Mesenchymal stem cell (in vitro differentiated cells and primary cell): ENCODE measurements at regions not wholly inside any gene's neighbourhood (a gene's known extent, or its start where the extent isn't known, plus 50 kb on each side); places are given as distances from the start of the nearest gene placed in this dataset.
A peak's percentile ranks its signal among the peaks of the same experiment; 100 is the strongest.

Experiments
- DNase-seq: peaks from one replicate; pipeline ENCODE4 v3.0.0-alpha.2; 2013
- H2AFZ ChIP-seq: one replicate; pipeline ENCODE4 v1.6.1; 2013; ENCODE audit warnings: low read depth, mild to moderate bottlenecking, control low read depth, inconsistent platforms, low read length, moderate library complexity
- H2AK5ac ChIP-seq: 2 replicates; pipeline ENCODE4 v1.6.1; 2013; ENCODE audit warnings: low read length, moderate library complexity, mild to moderate bottlenecking, inconsistent platforms; ENCODE audit not compliant: severe bottlenecking
- H2BK120ac ChIP-seq: one replicate; pipeline ENCODE4 v1.6.1; 2013; ENCODE audit warnings: low read depth, mild to moderate bottlenecking, inconsistent platforms, low read length, moderate library complexity
- H2BK12ac ChIP-seq, 2 experiments: one replicate each; pipeline ENCODE4 v1.6.1; 2013; ENCODE audit warnings: inconsistent platforms in 2 of 2, low read length in 2 of 2, mild to moderate bottlenecking in 2 of 2, moderate library complexity in 2 of 2, control low read depth in 1 of 2
- H2BK15ac ChIP-seq: one replicate; pipeline ENCODE4 v1.6.1; 2013; ENCODE audit warnings: mild to moderate bottlenecking, low read depth, inconsistent platforms; ENCODE audit not compliant: poor library complexity, severe bottlenecking
- H2BK5ac ChIP-seq: 2 replicates; pipeline ENCODE4 v1.6.1; 2013; ENCODE audit warnings: low read depth, mild to moderate bottlenecking, low read length, control low read depth, inconsistent platforms; ENCODE audit not compliant: poor library complexity, severe bottlenecking
- H3K14ac ChIP-seq, 2 experiments: one replicate each; pipeline ENCODE4 v1.6.1; 2013; ENCODE audit warnings: inconsistent platforms in 2 of 2, low read length in 2 of 2, control low read depth in 1 of 2, mild to moderate bottlenecking in 1 of 2, moderate library complexity in 1 of 2
- H3K18ac ChIP-seq, 2 experiments: one replicate each; pipeline ENCODE4 v1.6.1; 2013; ENCODE audit warnings: inconsistent platforms in 2 of 2, low read length in 2 of 2, control low read depth in 1 of 2, low read depth in 1 of 2, mild to moderate bottlenecking in 1 of 2
- H3K23ac ChIP-seq, 2 experiments: one replicate each; pipeline ENCODE4 v1.6.1; 2013; ENCODE audit warnings: inconsistent platforms in 2 of 2, low read length in 2 of 2, mild to moderate bottlenecking in 2 of 2, moderate library complexity in 2 of 2, control low read depth in 1 of 2
- H3K27ac ChIP-seq: 2 replicates; pipeline ENCODE4 v1.5.1; 2013; ENCODE audit warnings: mild to moderate bottlenecking, moderate library complexity, low read length, control low read depth, inconsistent platforms; ENCODE audit not compliant: poor library complexity, severe bottlenecking
- H3K27me3 ChIP-seq, 2 experiments: 2 replicates each; pipeline versions ENCODE4 v1.6.1 to v1.7.0; 2013; ENCODE audit warnings: low read length in 2 of 2, mild to moderate bottlenecking in 2 of 2, moderate library complexity in 2 of 2, control low read depth in 1 of 2, inconsistent platforms in 1 of 2; ENCODE audit not compliant: control insufficient read depth in 1 of 2, insufficient read depth in 1 of 2
- H3K36me3 ChIP-seq, 2 experiments: 2 replicates each; pipeline versions ENCODE4 v1.6.1 to v1.7.0; 2013; ENCODE audit warnings: low read length in 2 of 2, control low read depth in 1 of 2, inconsistent platforms in 1 of 2, low read depth in 1 of 2, mild to moderate bottlenecking in 1 of 2; ENCODE audit not compliant: insufficient read depth in 2 of 2, control insufficient read depth in 1 of 2
- H3K4ac ChIP-seq, 2 experiments: one replicate each; pipeline ENCODE4 v1.6.1; 2013; ENCODE audit warnings: inconsistent platforms in 2 of 2, low read length in 2 of 2, mild to moderate bottlenecking in 2 of 2, moderate library complexity in 2 of 2, control low read depth in 1 of 2, low read depth in 1 of 2
- H3K4me1 ChIP-seq: 2 replicates; pipeline ENCODE4 v1.6.1; 2013; ENCODE audit warnings: low read depth, low read length, control low read depth; ENCODE audit not compliant: control insufficient read depth, insufficient read depth
- H3K4me2 ChIP-seq: 2 replicates; pipeline ENCODE4 v1.6.1; 2013; ENCODE audit warnings: low read length, mild to moderate bottlenecking, inconsistent platforms; ENCODE audit not compliant: poor library complexity, severe bottlenecking
- H3K4me3 ChIP-seq, 2 experiments: 2 replicates each; pipeline versions ENCODE4 v1.5.1 to v1.7.0; 2013; ENCODE audit warnings: low read length in 2 of 2, mild to moderate bottlenecking in 2 of 2, control low read depth in 1 of 2, low read depth in 1 of 2; ENCODE audit not compliant: insufficient read depth in 1 of 2
- H3K79me1 ChIP-seq: replicated peaks from 2 replicates; pipeline ENCODE4 v1.6.1; 2013; ENCODE audit warnings: mild to moderate bottlenecking, control low read depth, low read length, inconsistent platforms; ENCODE audit not compliant: poor library complexity, severe bottlenecking
- H3K9ac ChIP-seq: 2 replicates; pipeline ENCODE4 v1.7.0; 2013; ENCODE audit warnings: mild to moderate bottlenecking, low read length, moderate library complexity
- H3K9me3 ChIP-seq: 2 replicates; pipeline ENCODE4 v1.7.0; 2013; ENCODE audit warnings: mild to moderate bottlenecking, low read length; ENCODE audit not compliant: control insufficient read depth
- H4K8ac ChIP-seq: one replicate; pipeline ENCODE4 v1.6.1; 2013; ENCODE audit warnings: inconsistent platforms, mild to moderate bottlenecking, low read length, moderate library complexity
- H4K91ac ChIP-seq: one replicate; pipeline ENCODE4 v1.6.1; 2013; ENCODE audit warnings: mild to moderate bottlenecking, low read length, inconsistent platforms
- WGBS: methylation state at CpG from one replicate; pipeline ENCODE4 v1.1.7; 2013; ENCODE audit warnings: mixed read lengths; 5-methylcytosine and 5-hydroxymethylcytosine counted together

DNA sequence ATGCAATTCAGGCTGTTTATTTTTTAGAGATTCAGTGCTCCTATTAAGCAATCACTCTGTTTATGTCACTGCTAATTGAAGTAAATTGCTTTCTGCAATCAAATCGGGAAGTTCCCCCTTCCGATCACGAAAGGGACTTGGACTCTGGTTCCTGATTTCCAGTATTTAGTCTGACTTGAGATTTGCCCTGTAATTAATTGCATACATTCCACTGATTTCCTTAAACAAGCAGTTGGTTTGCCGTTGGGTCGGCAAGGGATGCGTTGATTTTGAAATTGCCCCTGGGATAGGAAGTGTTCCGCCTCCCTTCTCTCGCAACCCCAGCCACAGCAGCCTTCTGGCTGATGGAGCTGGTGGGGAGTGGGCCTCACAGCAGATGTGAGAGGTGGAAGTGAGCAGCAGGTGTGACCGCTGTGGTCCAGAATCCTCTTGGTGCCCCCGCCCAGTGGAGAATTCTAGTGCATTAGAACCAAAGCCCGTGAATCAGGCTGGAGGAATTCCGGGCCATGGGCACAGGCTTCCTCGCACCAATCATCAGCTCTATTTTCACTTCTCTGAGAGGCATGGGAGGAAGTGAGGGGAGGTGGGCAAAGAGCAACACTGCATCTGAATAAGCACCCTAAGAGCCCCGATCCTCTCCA, 102.5 kb downstream of the SPRY4 start:
- Histone ChIP-seq H3K9me3 (no peaks in the 10 kb centered on the region), H4K91ac (peak overlapping the region; percentile 3), H3K14ac (peak overlapping the region in 1 of 2 experiments; percentile 68), H3K4me3 (no peak overlapping the region), H2BK5ac (no peak overlapping the region), H3K36me3 (no peaks in the 10 kb centered on the region), H3K27ac (no peak overlapping the region), H3K23ac (no peak overlapping the region), H2BK12ac (peak overlapping the region; percentile 38 to 73), H3K79me1 (no peaks in the 10 kb centered on the region), H2BK15ac (no peak overlapping the region), H3K4ac (no peak overlapping the region), H4K8ac (peak overlapping the region; percentile 19), H2AK5ac (peak overlapping the region; percentile 34), H3K4me2 (no peak overlapping the region), H3K4me1 (peaks cover 9% of the 10 kb centered on the region), H3K27me3 (peaks cover 22 to 76% of the 10 kb centered on the region in 2 experiments), H2BK120ac (no peak overlapping the region), H3K18ac (peak overlapping the region; percentile 29 to 39), H2AFZ (no peak overlapping the region), H3K9ac (no peak overlapping the region)
- peak; percentile 51 for DNase-seq
- 77% methylated on average over 11 of the region's 14 CpGs for WGBS

DNA sequence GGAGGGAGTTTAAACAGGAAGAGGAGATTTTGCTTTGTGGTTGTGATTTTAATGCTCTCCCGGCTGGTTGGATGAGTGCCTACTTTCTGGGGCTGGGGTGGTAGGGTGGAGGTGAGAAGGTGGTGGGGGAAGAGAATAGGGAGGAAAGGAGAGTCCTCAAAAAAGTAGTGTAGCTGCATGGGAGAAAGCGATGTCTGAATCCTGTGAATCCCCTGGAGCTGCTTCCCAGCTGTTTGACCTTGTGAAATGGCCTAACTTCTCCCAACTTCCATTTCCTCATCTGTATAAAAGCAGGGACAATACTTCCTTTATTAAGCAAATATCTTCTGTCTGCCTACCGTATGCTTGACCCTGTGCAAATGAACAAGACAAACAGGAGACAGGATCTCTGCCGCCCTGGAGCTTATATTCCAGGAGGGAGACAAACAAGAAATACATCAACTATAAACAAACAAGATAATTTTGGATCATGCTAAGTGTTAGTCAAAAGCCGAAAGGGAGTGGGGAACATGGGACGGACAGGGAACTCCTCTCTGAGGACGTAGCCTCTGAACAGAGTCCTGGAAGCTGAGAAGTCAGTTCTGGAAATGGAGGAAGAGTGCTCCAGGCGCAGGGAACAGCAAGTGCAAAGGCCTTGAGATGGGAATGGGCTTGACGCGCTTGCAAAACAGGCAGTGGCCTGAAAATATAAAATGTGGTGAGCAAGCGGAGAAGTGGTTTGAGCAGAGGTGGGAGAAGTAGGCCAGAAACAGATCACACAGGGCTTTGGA, 103.5 kb downstream of the SPRY4 start:
- Histone ChIP-seq H3K9ac (no peak overlapping the region), H4K91ac (no peak overlapping the region), H3K4ac (no peak overlapping the region), H2AK5ac (no peak overlapping the region), H2AFZ (no peak overlapping the region), H3K27me3 (peaks cover 18 to 70% of the 10 kb centered on the region in 2 experiments), H3K36me3 (no peaks in the 10 kb centered on the region), H3K4me3 (no peak overlapping the region), H2BK5ac (no peak overlapping the region), H2BK15ac (no peak overlapping the region), H4K8ac (peak overlapping the region; percentile 85), H3K4me1 (peaks cover 15% of the 10 kb centered on the region), H3K27ac (no peak overlapping the region), H3K9me3 (no peaks in the 10 kb centered on the region), H2BK120ac (peak overlapping the region; percentile 7), H3K18ac (peak overlapping the region in 1 of 2 experiments; percentile 16), H3K4me2 (no peak overlapping the region), H3K79me1 (no peaks in the 10 kb centered on the region), H3K14ac (no peak overlapping the region), H3K23ac (no peak overlapping the region), H2BK12ac (peak overlapping the region in 1 of 2 experiments; percentile 49)
- DNase-seq = peak; percentile 77
- WGBS = 69% methylated on average over 10 of the region's 11 CpGs

GRCh38 chr5:142219146-142219545, 105.7 kb downstream of the SPRY4 start:
- peak overlapping the region in 1 of 2 experiments; percentile 5 for H3K14ac ChIP-seq
- H3K36me3 ChIP-seq = no peaks in the 10 kb centered on the region
- H3K4me2 ChIP-seq = no peak overlapping the region
- no peak overlapping the region for H3K23ac ChIP-seq
- H3K4ac ChIP-seq = no peak overlapping the region
- no peak overlapping the region for H2BK120ac ChIP-seq
- H2BK12ac ChIP-seq = no peak overlapping the region
- WGBS = 92% methylated on average over 6 of the region's 7 CpGs
- peaks cover 15 to 57% of the 10 kb centered on the region in 2 experiments for H3K27me3 ChIP-seq
- no peak for DNase-seq
- H2AK5ac ChIP-seq = no peak overlapping the region
- peaks cover 17% of the 10 kb centered on the region for H3K4me1 ChIP-seq
- no peak overlapping the region for H2BK5ac ChIP-seq
- no peak overlapping the region for H4K91ac ChIP-seq
- no peak overlapping the region for H3K4me3 ChIP-seq
- no peak overlapping the region for H2BK15ac ChIP-seq
- H3K9me3 ChIP-seq = no peaks in the 10 kb centered on the region
- H3K18ac ChIP-seq = no peak overlapping the region
- no peaks in the 10 kb centered on the region for H3K79me1 ChIP-seq
- no peak overlapping the region for H2AFZ ChIP-seq
- no peak overlapping the region for H3K27ac ChIP-seq
- H3K9ac ChIP-seq = no peak overlapping the region
- H4K8ac ChIP-seq = no peak overlapping the region

DNA sequence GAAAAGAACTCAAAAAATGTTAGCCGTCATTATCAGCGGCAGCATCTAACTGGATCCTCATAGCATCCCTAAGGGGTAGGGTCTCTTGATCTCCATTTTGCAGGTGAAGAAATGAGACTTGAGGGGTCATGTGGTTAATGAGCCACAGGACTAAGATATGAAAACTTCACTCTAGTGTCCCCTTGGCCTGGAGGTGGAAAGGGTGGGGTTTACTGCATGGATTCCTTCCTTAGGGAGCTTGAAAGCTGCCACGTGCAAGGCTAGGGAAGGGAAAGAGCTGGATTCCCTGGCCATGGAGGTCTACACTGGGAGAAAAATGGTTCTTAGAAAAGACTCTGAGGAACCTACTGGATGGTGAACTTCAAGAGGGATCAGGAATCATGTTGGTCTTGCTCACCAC, 107.9 kb downstream of the SPRY4 start:
- Histone ChIP-seq H3K36me3 (no peaks in the 10 kb centered on the region), H3K23ac (no peak overlapping the region), H3K4me3 (peak overlapping the region in 1 of 2 experiments; percentile 42), H4K91ac (no peak overlapping the region), H4K8ac (no peak overlapping the region), H2AFZ (no peak overlapping the region), H2BK15ac (peak overlapping the region; percentile 61), H2AK5ac (peak overlapping the region; percentile 72), H2BK5ac (no peak overlapping the region), H3K14ac (no peak overlapping the region), H3K27ac (no peak overlapping the region), H3K9ac (no peak overlapping the region), H3K4me1 (peaks cover 10% of the 10 kb centered on the region), H3K27me3 (peaks cover 8 to 49% of the 10 kb centered on the region in 2 experiments), H3K18ac (peak overlapping the region in 1 of 2 experiments; percentile 40), H2BK12ac (peak overlapping the region in 1 of 2 experiments; percentile 57), H3K9me3 (no peaks in the 10 kb centered on the region), H3K4ac (no peak overlapping the region), H3K79me1 (no peaks in the 10 kb centered on the region), H3K4me2 (no peak overlapping the region), H2BK120ac (no peak overlapping the region)
- 91% methylated on average over 3 of the region's 3 CpGs for WGBS
- no peak for DNase-seq
